Large intestine (tissue), 3 donors: ENCODE measurements at regions not wholly inside any gene's neighbourhood (a gene's known extent, or its start where the extent isn't known, plus 50 kb on each side); places are given as distances from the start of the nearest gene placed in this dataset.

ENCODE experiments used
- DNase-seq, 2 donors: peaks; one replicate each; pipeline versions ENCODE4 v3.0.0 to v3.0.0-alpha.2; 2013
- H3K27ac ChIP-seq: one replicate; pipeline ENCODE4 v1.5.1; 2013; ENCODE audit warnings: low read length
- H3K27me3 ChIP-seq: 2 replicates; pipeline ENCODE4 v1.6.1; 2013; ENCODE audit warnings: low read length; ENCODE audit not compliant: control insufficient read depth, insufficient read depth
- H3K36me3 ChIP-seq: 2 replicates; pipeline ENCODE4 v1.6.1; 2013; ENCODE audit warnings: low read length; ENCODE audit not compliant: control insufficient read depth, insufficient read depth
- H3K4me1 ChIP-seq: one replicate; pipeline ENCODE4 v1.6.1; 2013; ENCODE audit warnings: low read length; ENCODE audit not compliant: control insufficient read depth, insufficient read depth
- H3K4me3 ChIP-seq: one replicate; pipeline ENCODE4 v1.5.1; 2013; ENCODE audit warnings: low read length
- H3K9me3 ChIP-seq: one replicate; pipeline ENCODE4 v1.6.1; 2013; ENCODE audit warnings: mild to moderate bottlenecking, low read depth, low read length, moderate library complexity; ENCODE audit not compliant: control insufficient read depth
- WGBS: methylation state at CpG from one replicate; pipeline ENCODE4 v1.1.5; 2013; ENCODE audit warnings: low lambda C conversion rate; ENCODE audit not compliant: insufficient coverage; 5-methylcytosine and 5-hydroxymethylcytosine counted together

DNA sequence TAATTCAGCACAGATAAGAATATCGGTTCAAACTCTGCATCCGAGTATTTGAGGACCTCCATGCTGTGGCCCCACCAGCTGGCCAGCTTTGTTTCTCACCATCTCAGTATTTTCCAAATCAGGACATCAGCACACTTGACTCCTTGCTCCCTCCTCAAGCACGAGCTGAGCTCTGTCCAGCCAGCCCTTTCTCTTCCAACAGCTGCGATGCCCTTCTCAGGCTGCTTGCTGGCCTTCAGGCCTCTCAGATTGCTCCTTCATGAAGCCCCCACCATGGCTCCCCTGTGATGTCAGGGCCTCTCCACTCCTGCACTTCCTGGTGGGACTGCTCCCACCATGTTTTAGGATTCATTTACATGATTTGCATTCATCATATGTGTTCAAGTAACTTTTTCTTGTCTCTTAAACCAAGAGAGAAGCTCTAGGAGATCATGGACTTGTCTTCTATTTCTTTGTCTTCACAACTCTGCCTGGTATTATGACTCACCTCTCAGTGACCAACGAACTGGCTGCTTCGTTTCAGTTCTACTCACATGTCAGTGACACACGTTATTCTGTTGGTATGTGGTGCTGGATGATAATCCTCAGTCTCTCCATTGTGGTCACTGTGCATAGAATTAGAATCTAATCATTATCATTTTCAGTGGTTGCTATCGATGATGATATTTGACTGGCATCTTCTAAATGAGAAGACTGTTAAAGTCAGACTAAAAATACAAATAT is 471.7 kb downstream of the EFNB2 start:
- H3K27me3 ChIP-seq, result no peaks in the 10 kb centered on the region
- WGBS, result 40% methylated on average over 1 of the region's 8 CpGs

GRCh38 chr13:106061781-106062180 is 473.7 kb downstream of the EFNB2 start:
- H3K27ac ChIP-seq, result no peak overlapping the region
- H3K9me3 ChIP-seq, result no peaks in the 10 kb centered on the region
- H3K27me3 ChIP-seq, result no peaks in the 10 kb centered on the region
- H3K4me3 ChIP-seq, result no peak overlapping the region
- WGBS, result no CpG with 5 or more reads among the region's 11 CpGs
- H3K4me1 ChIP-seq, result no peaks in the 10 kb centered on the region
- no peak for DNase-seq
- no peaks in the 10 kb centered on the region for H3K36me3 ChIP-seq

More for the DNA sequence above, 471.7 kb downstream of the EFNB2 start:
- Histone ChIP-seq H3K4me1 (peaks cover 3% of the 10 kb centered on the region), H3K36me3 (no peaks in the 10 kb centered on the region), H3K27ac (no peak overlapping the region), H3K9me3 (no peaks in the 10 kb centered on the region), H3K4me3 (no peak overlapping the region)
- DNase-seq, result no peak

DNA sequence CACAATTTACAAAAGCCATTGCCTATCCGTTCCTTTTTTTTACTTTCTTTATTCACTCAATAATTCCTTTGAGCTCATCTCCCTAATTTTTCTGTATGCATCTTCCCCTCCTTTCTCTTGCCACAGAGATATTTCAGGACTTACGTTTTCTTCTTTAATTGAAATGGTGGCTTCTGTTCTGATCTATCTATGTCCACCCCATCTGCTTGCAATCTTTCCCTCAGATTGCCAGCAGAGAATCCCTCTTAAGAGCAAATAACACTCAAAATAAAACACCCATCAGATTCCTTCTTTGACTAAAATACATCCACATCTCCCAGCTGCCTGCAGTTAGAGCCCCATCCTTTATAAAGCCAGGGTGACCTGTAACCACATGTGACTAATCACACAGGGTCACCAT is 478.6 kb downstream of the EFNB2 start:
- 86% methylated on average over 1 of the region's 2 CpGs for WGBS
- no peaks in the 10 kb centered on the region for H3K4me1 ChIP-seq
- no peak for DNase-seq
- no peaks in the 10 kb centered on the region for H3K36me3 ChIP-seq
- H3K4me3 ChIP-seq, result no peak overlapping the region
- no peak overlapping the region for H3K27ac ChIP-seq
- no peaks in the 10 kb centered on the region for H3K9me3 ChIP-seq
- no peaks in the 10 kb centered on the region for H3K27me3 ChIP-seq

DNA sequence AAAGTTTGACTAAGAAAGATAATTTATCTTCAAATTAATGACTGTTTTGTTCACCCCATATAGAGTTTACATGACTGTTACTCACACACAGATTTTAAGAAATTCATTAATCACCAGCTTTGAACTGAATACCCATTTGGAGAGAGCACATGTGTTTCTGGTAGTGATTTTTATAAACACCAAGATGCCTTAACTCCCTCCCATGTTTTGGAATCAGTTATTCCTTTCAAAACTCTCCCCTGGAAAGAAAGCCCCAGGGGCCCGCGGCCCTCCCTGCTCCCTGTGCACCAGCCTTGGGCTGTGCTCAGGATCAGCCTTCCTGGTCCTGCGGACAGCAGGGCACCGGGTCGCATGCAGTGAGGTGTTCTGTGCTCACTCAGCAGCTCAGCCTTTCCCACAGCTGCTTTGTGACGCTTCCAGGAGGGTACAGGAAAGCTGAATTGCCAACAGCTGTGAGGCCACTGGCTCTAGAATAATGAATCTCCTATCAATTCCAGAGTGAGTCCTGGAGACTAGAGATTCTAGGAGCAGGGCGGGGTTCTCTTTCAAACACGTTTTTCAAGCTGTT is 483.2 kb downstream of the EFNB2 start:
- Histone ChIP-seq H3K4me3 (no peak overlapping the region), H3K36me3 (no peaks in the 10 kb centered on the region), H3K9me3 (no peaks in the 10 kb centered on the region), H3K27ac (no peak overlapping the region), H3K27me3 (no peaks in the 10 kb centered on the region), H3K4me1 (no peaks in the 10 kb centered on the region)
- DNase-seq, result no peak
- WGBS, result 56% methylated on average over 2 of the region's 8 CpGs

DNA sequence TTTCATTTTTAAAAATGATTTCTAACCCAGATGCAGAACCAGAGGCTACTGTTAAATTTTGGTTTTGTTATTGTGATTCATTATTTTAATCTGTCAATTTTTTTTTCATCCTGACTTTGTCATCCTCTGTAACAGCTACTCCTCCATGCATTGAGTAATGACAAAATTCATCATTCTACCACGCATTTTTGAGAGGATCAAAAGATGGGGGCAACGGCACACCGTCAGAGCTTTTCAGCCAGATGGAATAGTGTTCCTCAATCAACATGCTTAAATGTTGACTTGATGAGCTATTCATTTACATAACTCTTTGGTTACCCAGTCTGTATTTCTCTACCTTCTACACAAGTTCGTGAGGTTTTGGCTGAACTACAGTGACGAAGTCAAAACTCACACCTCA is 486.3 kb downstream of the EFNB2 start:
- no peaks in the 10 kb centered on the region for H3K4me1 ChIP-seq
- no peaks in the 10 kb centered on the region for H3K27me3 ChIP-seq
- H3K9me3 ChIP-seq, result no peaks in the 10 kb centered on the region
- DNase-seq, result no peak
- 94% methylated on average over 3 of the region's 5 CpGs for WGBS
- H3K36me3 ChIP-seq, result no peaks in the 10 kb centered on the region
- no peak overlapping the region for H3K4me3 ChIP-seq
- H3K27ac ChIP-seq, result no peak overlapping the region

DNA sequence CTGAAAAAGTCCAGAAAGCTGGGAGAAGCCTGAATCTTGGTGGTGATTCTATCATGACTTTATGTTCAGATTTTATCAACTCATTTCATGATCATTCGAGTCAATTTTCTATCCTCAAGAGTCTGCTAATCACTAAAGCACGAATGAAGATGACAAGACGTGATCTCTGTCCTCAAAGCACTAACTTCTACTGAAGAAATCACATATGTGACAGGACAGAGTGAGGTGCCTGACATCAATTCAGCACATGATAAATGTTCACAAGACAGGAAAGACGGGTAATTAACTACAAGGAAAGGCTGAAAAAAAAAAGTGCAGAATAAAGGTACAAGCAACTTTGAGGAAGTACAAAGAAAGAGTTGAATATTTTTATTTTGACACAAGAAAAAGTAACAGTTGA is 487.1 kb downstream of the EFNB2 start:
- no peaks in the 10 kb centered on the region for H3K36me3 ChIP-seq
- no peak overlapping the region for H3K4me3 ChIP-seq
- no peak for DNase-seq
- WGBS, result 57% methylated on average over 4 of the region's 4 CpGs
- H3K9me3 ChIP-seq, result no peaks in the 10 kb centered on the region
- no peaks in the 10 kb centered on the region for H3K4me1 ChIP-seq
- no peak overlapping the region for H3K27ac ChIP-seq
- no peaks in the 10 kb centered on the region for H3K27me3 ChIP-seq

DNA sequence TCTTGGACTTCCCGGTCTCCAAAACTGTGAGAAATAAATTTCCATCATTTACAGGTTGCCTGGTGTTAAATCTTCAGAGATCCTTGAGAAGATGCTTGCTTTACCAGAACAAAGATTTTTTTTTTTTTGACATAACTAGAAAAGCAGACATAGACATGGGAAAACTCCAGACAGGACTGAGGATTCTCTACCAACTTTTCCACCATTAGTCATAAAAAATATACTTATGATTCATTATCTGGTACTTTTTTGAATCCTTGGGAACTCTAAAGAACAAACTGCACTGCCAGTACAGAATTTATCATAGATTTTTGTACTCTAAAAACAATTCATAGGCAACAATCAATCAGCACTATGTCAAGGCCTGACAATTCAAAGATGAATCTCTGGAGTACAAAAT is 487.6 kb downstream of the EFNB2 start:
- no peaks in the 10 kb centered on the region for H3K27me3 ChIP-seq
- no peaks in the 10 kb centered on the region for H3K36me3 ChIP-seq
- WGBS, result 100% methylated on average over 1 of the region's 1 CpG
- H3K27ac ChIP-seq, result no peak overlapping the region
- no peak overlapping the region for H3K4me3 ChIP-seq
- H3K4me1 ChIP-seq, result no peaks in the 10 kb centered on the region
- DNase-seq, result no peak
- no peaks in the 10 kb centered on the region for H3K9me3 ChIP-seq

- H3K27me3 ChIP-seq, result no peaks in the 10 kb centered on the region
- DNase-seq, result no peak
- H3K4me3 ChIP-seq, result no peak overlapping the region
- no peak overlapping the region for H3K27ac ChIP-seq
- no peaks in the 10 kb centered on the region for H3K36me3 ChIP-seq
- no peaks in the 10 kb centered on the region for H3K4me1 ChIP-seq
- 88% methylated on average over 1 of the region's 1 CpG for WGBS
- no peaks in the 10 kb centered on the region for H3K9me3 ChIP-seq
Observed at GRCh38 chr13:106042996-106043581, 492.4 kb downstream of the EFNB2 start.

GRCh38 chr13:106041445-106041844 is 494.0 kb downstream of the EFNB2 start:
- Histone ChIP-seq H3K9me3 (no peaks in the 10 kb centered on the region), H3K27ac (no peak overlapping the region), H3K4me1 (no peaks in the 10 kb centered on the region), H3K27me3 (no peaks in the 10 kb centered on the region), H3K36me3 (no peaks in the 10 kb centered on the region), H3K4me3 (no peak overlapping the region)
- 100% methylated on average over 1 of the region's 3 CpGs for WGBS
- no peak for DNase-seq

GRCh38 chr13:106038752-106039151 is 496.7 kb downstream of the EFNB2 start:
- Histone ChIP-seq H3K4me1 (no peaks in the 10 kb centered on the region), H3K36me3 (no peaks in the 10 kb centered on the region)
- no CpG with 5 or more reads among the region's 2 CpGs for WGBS

GRCh38 chr13:106036870-106037269 is 498.6 kb downstream of the EFNB2 start:
- Histone ChIP-seq H3K9me3 (no peaks in the 10 kb centered on the region), H3K27ac (no peak overlapping the region), H3K36me3 (no peaks in the 10 kb centered on the region), H3K4me3 (no peak overlapping the region), H3K4me1 (no peaks in the 10 kb centered on the region), H3K27me3 (no peaks in the 10 kb centered on the region)
- WGBS, result no CpG with 5 or more reads among the region's 6 CpGs
- DNase-seq, result no peak

More at GRCh38 chr13:106038752-106039151, 496.7 kb downstream of the EFNB2 start:
- Histone ChIP-seq H3K4me3 (no peak overlapping the region), H3K27ac (no peak overlapping the region), H3K27me3 (no peaks in the 10 kb centered on the region), H3K9me3 (no peaks in the 10 kb centered on the region)
- no peak for DNase-seq
